SK-N-SH treated with all-trans-retinoic acid at 6 μM for 48 hours (cell line): ENCODE measurements at regions not wholly inside any gene's neighbourhood (a gene's known extent, or its start where the extent isn't known, plus 50 kb on each side); places are given as distances from the start of the nearest gene placed in this dataset.

Experiments used
- ARNTL ChIP-seq: fragments of 450-650 bp; formaldehyde crosslinking; IDR thresholded peaks from 2 replicates; pipeline ENCODE4 v1.5.0; 2020; ENCODE audit warnings: low read depth, mild to moderate bottlenecking, moderate library complexity, borderline replicate concordance
- ESRRG ChIP-seq: fragments of 250-450 bp; sonication (Bioruptor Pico); IDR thresholded peaks from 2 replicates; pipeline ENCODE4 v1.6.1; 2021; ENCODE audit warnings: mild to moderate bottlenecking
- OSR1 ChIP-seq: fragments of 250-450 bp; sonication (Bioruptor Pico); IDR thresholded peaks from 2 replicates; pipeline ENCODE4 v1.8.0; 2022; ENCODE audit warnings: moderate library complexity, mild to moderate bottlenecking, inconsistent platforms
- PATZ1 ChIP-seq: fragments of 250-450 bp; sonication (Bioruptor Pico); IDR thresholded peaks from 2 replicates; pipeline ENCODE4 v1.8.0; 2020; ENCODE audit warnings: mild to moderate bottlenecking, moderate library complexity, borderline replicate concordance
- POU6F1 ChIP-seq: fragments of 250-450 bp; sonication (Bioruptor Pico); IDR thresholded peaks from 2 replicates; pipeline ENCODE4 v1.8.0; 2021; ENCODE audit warnings: low read depth, mild to moderate bottlenecking, moderate library complexity, borderline replicate concordance
- ZNF70 ChIP-seq: fragments of 450-650 bp; formaldehyde crosslinking; IDR thresholded peaks from 2 replicates; pipeline ENCODE4 v1.5.0; 2020; ENCODE audit warnings: mild to moderate bottlenecking, moderate library complexity
- ZNF8 ChIP-seq: fragments of 450-650 bp; formaldehyde crosslinking; IDR thresholded peaks from 2 replicates; pipeline ENCODE4 v1.5.0; 2020; ENCODE audit warnings: mild to moderate bottlenecking, moderate library complexity

- no peak for TF ChIP-seq ESRRG (CRISPR knock-in tag)
- TF ChIP-seq PATZ1 (CRISPR knock-in tag): no peak
- no peak for TF ChIP-seq ARNTL (CRISPR knock-in tag)
- TF ChIP-seq ZNF8 (CRISPR knock-in tag): no peak
- TF ChIP-seq OSR1 (CRISPR knock-in tag): no peak
- no peak for TF ChIP-seq ZNF70 (CRISPR knock-in tag)
- TF ChIP-seq POU6F1 (CRISPR knock-in tag): no peak
These were observed 145.1 kb upstream of the SMLR1 start for GRCh38 chr6:130682066-130682465.
